Stimulated activated CD8-positive, alpha-beta memory T cell treated with anti-CD3 and anti-CD28 coated beads, Interleukin-7, amount 100 ng/mL, for 4 hours (primary cell): ENCODE measurements at regions not wholly inside any gene's neighbourhood (a gene's known extent, or its start where the extent isn't known, plus 50 kb on each side); places are given as distances from the start of the nearest gene placed in this dataset.

ENCODE experiments used
- DNase-seq, 2 donors: peaks; one replicate each; pipeline ENCODE4 v3.0.0-alpha.2; 2020; ENCODE audit warnings: low read depth in 2 of 2

DNA sequence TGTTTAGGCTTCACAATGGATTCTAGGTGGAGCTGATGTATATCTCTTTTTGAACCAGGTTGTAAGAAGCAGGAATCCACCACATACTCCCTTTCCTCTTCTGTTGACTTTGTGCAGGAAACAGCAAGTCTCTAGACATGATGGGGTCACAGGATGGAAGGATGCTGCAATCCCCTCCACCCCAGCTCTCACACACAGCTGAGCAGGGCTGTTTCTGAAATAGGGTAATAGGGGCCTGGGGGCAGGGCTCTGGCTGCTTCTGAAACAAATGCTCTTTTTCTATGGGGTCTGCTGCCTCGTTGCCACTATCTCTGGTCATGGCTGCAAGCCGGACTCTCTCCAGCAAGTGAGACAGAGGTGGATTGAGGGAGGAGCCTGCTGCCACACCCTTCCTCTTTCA lies 148.9 kb downstream of the SOX11 start:
- no peak for DNase-seq

DNA sequence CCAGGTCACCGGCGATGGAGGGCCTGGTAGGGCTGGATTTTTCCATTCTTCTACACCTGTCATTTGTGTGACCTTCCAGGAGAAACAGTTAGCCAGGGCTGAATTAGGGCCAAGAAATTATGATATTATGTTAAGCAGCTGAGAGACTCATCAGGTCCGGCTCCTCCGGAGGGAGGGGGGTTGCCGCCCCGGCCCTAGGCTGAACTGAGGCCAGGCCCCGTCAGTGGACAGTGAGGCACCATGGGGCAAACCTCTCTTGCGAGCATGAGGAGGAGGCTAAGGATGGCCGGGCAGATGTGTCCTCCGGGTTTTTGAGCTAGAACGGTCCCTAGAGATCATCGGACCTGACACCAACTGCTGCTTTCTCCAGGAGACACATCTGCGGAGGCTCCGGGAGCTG lies 150.1 kb downstream of the SOX11 start:
- no peak for DNase-seq

DNA sequence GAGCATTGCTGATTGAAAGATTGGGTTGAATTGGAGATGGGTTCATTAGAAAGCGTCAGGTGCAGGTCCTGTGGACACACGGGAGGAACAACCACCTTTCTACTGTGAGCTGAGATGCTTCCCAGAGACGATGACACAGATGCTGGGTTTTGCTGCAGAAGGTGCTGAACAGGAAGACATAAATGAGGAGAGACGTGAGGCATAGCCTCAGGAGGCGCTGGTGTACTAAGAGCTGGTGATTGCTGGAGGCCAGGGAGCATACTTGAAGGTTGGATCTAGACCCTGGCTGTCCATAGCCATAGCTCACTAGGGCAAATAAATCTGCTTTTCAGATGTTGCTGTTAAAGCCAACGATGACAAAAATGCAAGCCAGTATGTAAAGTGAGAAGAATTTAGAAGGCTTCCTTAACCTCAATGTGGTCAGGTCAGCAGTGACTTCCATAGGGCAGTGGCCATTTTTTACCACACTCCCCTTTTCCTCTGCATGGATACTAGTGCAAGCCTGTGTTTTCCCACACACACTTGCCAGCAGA lies 153.7 kb downstream of the SOX11 start:
- DNase-seq: no peak

DNA sequence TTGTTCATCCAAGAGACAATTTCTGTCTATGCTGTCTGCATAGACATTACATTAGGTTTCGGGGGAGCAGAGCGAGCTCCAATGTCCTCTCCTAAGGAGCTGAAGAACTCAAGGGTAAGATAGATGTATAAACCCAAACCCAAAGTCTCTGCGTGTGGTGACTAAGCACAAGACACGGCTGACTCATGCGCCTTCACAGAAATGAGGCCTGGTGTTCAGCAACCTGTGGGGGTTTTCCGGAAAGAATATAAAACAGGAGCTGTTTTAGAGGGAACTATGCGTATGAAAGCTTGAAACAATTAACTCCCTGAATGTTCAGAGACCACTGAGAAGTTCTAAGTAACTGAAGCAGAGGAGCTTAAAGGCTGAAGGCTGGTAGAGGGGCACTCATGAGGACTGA lies 154.7 kb downstream of the SOX11 start:
- DNase-seq: no peak

DNA sequence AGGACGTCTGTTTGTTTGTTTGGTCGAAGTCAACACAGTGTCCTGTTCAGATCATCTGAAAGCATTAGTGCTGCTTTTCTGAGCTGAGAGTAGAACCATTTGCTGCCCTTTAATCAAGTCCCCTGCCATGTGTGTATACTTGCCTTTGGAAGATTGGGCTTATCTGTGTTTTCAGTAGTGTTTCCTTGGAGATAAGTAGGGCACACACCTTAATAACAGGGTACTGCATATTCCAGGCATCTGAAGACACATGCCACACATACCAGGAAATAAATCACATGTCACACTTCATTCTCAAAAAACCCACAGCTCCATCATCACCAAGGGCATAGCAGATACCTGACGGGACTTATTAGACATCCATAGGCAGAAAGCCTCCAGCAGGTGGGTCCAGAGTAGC lies 157.4 kb downstream of the SOX11 start:
- no peak for DNase-seq

DNA sequence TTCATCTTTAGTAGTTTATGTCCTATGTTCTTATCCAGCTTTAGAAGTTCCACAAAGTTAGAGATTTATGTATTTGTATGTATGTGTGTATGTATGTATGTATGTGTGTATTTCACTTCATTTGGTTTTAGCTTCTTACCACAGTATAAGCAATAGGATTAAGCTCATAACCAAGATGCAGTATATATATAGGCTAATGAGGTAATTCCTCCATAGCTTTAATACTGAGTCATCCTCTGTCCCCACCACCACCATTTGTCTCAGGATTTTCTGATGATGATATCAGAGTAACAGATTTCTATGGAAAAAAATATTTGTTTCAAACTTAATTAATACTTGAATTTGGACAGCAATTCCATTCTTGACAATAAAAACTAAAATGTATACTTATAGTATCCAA lies 159.2 kb downstream of the SOX11 start:
- no peak for DNase-seq

DNA sequence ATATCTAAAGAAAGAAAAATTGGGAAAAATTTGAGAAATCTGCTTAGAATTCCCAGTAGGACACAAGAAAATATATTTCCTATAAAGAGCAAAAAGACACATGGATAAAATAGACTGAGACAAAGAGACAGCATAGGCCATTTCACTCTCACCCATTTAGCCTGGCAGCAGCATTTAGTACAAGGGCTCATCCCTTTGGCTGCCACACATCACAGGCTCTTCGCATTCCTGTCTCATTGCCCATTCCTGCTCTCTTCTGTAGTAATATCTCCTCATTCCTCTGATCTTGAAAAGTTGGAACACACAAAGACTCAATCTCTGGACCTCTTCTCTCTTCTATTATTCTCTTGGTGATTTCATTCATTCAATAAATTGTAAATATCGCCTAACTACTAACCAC lies 162.6 kb downstream of the SOX11 start:
- DNase-seq: no peak

DNA sequence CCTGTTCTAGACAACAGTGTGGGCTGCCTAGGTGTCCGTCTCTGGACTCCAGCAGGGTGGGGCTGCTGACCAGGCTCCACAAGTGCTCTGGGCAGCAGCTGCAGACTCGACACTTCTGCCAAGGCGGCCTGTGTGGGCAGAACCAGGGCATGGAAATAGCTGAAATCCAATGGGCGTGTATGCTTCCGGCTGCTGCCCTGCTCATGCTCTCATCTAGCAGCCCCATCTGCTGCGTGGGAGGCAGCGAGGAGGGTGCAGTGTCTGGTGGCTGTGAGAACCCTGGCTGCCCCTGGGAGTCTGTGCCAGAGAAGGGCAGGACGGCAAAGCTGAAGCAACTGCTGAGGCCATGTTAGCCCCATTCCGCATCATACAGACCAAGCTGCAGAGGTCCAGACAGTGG lies 174.9 kb downstream of the SOX11 start:
- DNase-seq: no peak

DNA sequence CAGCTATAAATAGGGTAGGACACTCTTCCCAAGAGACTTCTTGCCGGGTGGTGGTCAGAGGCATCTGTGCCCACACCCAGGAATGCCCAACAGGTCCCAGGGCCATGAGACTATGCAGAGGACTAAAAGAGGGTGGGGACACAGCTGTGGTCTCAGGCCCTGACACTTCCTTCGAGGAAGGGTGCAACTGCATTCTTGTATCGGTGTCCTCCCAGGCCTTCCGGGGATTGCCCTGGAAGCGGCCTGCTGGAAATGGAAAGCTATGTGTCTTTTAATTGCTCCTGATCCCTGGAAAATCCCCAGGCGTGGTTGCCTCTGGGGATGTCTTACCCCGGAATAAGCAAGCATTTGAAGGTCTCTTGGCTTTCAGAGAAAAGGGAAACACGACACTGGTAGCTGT lies 176.7 kb downstream of the SOX11 start:
- DNase-seq: no peak

DNA sequence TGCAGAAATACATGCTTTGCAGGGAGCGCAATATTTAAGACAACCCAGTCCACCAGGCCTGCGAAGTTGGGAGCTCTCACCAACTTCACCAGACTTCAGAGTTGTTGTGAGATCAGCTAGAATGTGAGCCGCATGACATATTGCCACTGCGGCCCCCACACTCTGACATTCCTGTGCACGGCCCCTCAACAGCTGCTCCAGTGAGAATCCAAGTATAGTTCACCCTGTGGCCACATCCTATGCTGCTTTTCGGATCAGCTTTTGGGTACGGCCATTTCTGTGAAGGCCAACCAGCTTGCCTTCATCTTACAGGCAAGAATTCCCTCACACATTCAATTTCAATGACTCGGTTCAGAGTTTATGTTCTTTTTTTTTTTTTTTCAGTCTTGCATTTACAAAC lies 177.8 kb downstream of the SOX11 start:
- no peak for DNase-seq

DNA sequence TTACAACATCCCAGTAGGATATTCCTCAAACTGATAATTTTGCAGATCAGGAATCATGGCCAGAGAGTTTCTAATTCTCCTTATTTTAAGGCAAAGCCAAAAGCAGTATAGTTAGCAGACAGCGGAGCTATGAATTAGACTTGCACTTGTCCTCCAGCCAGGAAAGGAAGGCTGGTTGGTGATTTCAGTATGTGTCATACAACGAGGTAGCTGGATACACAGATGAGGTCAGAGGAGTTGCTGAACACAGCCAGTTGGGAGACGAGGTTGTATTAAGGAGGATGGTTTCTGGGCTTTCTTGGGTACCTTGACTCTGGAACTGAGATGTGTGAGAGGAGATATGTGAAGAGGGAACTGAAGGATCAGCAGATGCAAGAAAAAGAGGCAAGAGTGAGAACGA lies 185.2 kb downstream of the SOX11 start:
- DNase-seq: no peak

DNA sequence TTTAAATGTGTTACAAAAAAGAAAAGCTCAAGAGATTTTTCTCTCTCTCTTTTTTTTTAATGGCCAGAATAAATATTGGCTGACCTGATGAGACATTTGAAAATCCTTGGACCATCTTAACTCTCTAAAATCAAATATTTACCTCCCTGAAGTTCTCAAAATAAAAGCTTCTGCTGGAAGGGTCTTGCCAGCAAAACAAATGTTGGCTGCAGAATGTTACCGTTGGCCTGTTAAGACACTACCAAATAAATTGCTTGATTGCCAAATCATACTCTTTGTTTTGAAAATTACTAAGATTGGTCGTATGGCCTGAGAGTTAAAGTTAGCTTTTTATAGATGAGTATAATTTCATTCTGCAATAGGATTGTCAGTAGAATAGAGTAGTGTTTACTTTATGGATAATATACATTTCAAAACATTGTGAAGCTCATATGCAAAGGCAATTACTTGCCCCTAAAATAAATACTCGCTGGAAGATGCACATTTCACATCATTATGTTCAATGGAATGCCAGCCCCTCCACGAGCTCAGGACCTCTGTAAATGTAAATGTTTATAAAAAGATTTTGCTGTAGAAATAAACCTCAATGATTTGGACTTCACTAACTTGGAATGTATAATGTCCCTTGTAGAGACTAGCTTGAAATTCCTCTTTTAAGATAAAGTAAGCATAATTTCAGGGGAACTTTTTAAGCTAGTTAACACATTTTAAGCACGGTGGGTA lies 193.4 kb downstream of the SOX11 start:
- no peak for DNase-seq

DNA sequence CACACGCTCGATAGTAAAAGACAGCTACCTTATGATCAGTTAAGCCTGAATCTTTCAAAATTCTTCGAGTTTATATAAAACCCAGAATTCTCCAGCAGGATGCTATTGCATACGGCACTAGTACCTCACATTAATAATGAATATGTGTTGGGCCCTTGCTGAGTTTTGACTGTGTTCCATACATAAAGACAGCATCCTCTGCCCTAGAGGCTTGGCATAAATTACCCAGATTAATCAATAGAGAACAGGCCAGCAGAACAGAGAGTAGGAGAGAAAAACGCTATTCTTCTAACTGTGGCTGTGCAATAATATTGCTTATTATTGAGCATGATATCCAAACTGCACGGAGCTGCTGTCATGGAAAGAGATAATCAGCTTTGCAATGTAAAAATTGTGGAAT lies 194.3 kb downstream of the SOX11 start:
- DNase-seq: no peak

DNA sequence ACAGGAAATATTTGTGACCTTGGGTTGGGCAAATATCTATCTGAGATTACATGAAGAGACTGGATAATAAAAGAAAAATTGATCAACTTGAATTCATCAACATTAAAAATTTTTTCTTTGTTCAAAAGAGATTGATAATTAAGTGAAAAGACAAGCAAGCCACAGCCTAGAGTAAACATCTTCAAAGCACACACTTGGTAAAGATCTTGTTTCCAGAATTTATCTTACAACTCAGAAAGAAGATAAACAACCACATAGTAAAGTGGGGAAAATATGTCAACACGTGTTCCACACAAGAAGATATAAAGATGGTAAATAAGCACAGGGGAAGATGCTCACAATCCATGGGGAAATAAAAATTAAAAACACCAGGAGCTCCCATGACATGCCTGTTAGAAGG lies 195.9 kb downstream of the SOX11 start:
- no peak for DNase-seq

DNA sequence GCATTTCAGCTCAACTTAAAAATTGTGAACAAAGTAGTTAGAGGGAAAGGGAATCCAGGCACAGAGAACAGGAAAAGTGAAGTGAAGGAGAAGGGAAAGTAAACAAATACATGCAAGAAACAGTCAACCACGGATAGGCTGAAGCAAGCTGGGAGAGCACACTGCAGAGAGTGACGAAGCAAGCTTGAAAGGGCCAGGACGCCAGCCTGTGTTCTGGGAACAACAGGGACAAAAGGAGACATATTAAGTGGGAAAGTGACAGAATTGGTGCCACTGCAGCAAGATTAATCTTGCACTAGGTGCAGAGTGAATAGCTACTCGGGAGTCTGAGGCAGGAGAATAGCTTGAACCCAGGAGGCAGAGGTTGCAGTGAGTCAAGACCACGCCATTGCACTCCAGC lies 197.3 kb downstream of the SOX11 start:
- no peak for DNase-seq

DNA sequence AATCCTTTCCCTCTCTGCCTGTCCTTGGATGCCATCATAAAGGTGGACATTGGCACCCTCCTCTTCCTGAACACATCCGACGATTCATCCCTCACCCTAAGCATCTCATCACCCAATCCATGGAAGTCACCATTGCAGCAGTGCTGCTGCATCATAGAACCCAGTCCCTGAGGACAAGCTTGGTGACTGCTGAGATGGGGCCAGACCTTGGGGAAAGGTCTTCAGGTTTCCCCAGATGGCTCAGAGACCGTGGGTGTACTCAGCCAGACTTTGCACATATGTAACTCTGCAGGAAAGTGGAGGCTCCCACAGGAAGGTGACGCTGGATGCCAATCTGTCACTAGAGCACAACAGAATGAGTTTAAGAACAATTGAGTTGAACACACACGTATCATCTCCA lies 202.2 kb downstream of the SOX11 start:
- DNase-seq: no peak

DNA sequence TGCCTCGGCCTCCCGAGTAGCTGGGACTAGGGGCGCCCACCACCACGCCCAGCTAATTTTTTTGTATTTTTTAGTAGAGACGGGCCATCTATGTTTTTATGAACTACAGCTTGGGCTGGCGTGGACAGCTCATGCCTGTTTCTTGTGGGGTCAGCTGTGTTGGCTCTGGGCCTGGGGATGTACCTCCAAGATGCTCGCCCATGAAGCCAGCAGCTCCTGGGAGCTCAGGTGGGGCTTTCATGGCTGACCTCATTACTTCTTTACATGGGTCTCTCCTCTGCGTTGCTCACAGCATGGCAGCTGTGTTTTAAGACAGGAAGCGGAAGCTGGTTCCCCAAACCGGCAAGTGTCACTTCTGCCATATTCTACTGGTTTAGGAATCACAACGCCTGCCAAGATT lies 203.1 kb downstream of the SOX11 start:
- no peak for DNase-seq

DNA sequence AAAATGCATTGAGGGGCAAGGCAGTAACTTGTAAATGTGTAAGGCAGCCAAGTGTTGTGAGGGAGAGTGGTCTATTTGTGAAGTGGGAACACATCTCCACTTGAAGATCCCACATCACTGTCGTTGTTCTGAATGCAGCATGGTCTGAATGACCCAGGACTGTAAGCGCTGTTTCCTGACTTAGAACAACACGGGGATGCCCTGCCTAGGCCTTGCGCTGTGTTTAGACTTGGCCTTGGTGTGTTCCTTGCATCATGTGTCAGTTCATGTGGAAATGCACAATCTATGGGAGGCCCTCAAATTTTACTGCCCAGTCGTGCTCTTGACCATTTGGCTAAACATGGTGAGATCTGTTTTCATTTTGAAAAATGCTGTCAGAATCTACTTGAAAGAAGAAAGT lies 205.1 kb downstream of the SOX11 start:
- DNase-seq: no peak

DNA sequence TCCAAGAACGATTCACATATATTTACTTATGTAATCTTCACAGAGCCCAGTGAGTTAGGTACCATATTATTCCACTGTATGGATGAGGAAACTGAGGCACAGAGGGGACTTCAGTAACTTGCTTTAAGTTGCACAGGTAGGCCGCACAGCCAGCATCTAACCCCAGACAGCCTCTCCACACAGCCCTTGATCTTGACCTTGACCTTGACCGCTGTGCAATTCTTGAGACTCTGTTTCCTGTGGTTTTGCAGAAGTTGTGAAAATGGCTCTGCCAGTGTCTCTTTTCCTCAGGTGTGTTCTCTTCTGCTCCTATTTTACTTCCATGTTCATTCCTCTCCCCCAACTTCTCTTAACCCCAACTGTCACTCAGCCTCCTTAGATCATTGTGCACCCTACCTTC lies 206.5 kb downstream of the SOX11 start:
- DNase-seq: no peak

DNA sequence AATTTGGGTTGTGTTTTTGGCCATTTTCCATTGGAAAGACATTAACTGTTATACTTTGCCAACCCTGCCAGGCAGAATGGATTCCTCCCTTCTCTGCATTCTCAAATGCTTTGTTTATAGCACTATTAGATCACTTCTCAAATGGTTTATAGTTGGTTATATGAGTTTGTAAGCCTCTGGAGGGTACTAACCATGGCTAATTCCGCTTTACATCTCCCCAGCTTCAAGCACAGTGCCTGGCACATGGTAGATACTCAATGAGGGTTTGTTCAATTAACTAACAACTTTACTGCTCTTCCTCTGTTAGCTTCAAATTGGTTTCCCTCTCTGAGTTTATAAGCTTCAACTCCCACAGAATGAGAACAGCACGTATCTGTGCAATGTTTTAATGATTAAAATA lies 213.5 kb downstream of the SOX11 start:
- no peak for DNase-seq

DNA sequence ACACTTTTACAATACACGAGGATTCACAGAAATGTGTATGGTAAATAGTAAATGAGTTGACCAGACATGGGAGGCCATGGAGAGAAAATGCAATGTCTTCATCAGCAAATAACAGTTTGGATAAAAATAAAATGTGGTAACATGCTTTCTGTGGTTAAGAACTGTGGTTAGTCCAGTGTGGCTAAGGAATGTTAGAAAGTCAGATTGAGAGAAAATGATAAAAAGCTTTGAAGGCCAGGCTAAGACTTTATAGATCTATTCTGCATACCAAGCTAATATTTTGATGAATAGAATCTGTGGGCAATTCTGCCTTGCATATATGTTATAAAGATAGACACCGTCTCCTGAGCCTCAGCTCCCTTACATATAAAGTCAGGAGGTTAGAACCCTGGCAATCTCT lies 215.9 kb downstream of the SOX11 start:
- no peak for DNase-seq

DNA sequence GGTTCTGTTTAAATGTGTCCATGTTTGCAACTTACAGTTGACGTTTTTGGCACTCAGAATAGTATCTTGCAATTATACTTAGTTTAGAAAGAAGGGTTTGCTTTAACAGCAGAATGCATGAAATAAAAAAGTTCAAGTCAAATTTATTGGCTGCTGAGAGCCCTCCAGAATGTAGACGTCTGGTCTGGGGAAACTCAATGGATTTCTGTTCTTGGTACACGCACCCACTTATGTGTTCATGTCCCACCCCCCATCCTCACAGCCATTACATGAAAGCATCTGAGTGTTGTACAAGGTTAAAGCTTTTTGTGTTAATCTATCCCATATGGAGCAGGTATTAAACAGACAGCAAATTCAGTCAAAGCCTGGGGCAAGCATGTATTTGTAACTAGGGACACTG lies 219.5 kb downstream of the SOX11 start:
- DNase-seq: no peak

DNA sequence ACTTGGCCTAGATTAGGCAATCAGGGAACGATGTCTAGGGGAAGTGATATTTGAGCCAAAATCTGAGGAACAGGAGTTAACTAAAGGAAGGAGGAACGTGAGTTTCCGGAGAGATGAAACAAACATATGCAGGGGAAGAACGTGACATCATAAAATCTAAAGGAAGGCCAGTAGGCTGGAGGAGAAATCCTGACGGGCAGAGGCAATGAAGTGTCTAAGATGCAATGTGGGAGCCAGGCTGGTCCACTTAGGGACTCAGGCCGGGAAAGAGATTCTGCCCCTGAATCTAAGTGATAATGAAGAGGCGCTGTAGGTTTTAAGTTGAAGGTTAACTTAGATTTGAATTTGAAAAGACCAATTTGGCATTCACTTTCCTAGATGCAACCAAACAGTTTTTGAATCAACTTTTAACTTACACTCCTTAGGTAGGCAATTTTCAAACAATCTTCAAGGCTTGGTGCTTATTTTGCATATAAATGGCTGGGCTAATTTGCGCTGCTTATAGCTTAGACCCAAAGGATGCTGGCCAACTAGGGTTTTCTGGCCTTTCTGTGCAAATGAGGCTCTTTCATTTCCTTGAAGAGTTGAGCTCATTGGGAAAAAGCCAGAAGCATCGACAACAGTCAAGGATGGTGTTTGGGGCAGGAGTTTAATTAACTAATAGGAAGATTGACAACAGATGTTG lies 221.7 kb downstream of the SOX11 start:
- DNase-seq: no peak
